ENCODE measurements at regions not wholly inside any gene's neighbourhood (a gene's known extent, or its start where the extent isn't known, plus 50 kb on each side); places are given as distances from the start of the nearest gene placed in this dataset.

DNA sequence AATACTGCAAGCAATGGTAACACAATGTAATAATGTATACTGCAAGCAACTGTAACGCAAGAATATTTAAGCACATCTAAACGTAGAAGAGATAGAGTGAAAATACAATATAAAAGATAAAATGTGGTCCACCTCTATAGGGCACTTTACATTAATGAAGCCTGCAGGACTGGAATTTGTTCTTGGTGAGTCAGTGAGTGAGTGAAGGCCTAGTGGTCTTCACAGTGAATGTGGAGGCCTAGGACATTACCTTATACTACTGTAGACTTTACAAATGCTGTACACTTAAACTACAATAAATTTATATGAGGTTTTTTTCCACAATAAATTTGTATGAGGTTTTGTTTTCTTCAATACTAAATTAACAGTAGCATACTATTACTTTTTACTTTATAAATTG lies 287.4 kb upstream of the SNX7 start:
- no peak for DNase-seq

DNA sequence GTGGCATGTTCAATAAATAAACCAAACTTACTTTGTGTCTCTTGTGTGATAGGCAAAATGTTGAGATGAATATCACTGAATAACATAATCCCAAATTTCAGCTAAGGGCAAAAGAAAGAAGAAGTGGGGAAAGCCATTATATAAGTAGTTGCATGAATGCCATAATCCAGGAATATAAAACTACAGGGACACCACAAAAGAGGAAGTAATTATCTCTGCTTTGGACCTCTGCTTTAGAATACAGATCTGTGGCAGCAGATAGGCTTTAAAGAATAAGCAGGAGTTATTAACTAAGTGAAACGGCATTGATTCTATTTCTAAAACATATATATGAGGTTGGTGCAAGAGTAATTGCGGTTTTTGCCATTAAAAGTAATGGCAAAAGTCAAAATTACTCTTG lies 288.5 kb upstream of the SNX7 start:
- no peak for DNase-seq

DNA sequence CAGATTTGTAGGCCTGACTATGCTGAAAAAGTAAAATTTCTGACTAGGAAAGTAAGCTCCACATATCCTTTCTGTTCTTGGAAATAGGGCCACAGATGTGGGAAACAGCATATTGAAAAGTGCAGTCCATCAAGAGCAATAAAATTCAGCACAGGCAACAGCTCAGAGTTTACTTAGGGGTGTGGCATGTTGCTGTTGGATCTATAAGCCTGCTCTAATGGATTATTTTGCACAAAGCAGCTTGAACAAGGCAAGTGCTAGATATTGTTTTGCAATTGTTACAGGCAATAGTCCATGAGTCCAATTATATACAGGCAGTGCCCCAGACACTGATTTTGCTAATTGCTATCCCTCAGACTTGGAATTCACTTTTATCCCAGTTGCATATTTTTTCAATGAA lies 289.8 kb upstream of the SNX7 start:
- no peak for DNase-seq

- DNase-seq: no peak
Measured at GRCh38 chr1:98369463-98369862, 292.1 kb upstream of the SNX7 start.

- DNase-seq: no peak
Measured at GRCh38 chr1:98368995-98369394, 292.5 kb upstream of the SNX7 start.

GRCh38 chr1:98367426-98367825 lies 294.1 kb upstream of the SNX7 start:
- DNase-seq: no peak

GRCh38 chr1:98366343-98366742 lies 295.2 kb upstream of the SNX7 start:
- no peak for DNase-seq

GRCh38 chr1:98364544-98364943 lies 297.0 kb upstream of the SNX7 start:
- DNase-seq: no peak

DNA sequence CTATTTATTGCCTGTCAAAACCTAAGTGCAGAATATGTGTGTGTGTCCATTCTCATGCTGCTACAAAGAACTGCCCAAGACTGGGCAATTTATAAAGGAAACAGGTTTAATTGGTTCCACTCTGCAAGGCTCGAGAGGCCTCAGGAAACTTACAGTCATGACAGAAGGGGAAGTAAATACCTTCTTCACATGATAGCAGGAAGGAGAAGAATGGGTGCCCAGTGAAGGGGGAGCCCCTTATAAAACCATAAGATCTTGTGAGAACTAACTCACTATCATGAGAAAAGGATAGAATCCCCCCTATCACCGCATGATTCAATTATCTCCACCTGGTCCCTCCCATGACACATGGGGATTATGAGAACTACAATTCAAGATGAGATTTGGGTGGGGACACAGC lies 300.7 kb upstream of the SNX7 start:
- no peak for DNase-seq

- DNase-seq: no peak
Measured at GRCh38 chr1:98355656-98356383, 305.7 kb upstream of the SNX7 start.

GRCh38 chr1:98352378-98352777 lies 309.1 kb upstream of the SNX7 start:
- no peak for DNase-seq

DNA sequence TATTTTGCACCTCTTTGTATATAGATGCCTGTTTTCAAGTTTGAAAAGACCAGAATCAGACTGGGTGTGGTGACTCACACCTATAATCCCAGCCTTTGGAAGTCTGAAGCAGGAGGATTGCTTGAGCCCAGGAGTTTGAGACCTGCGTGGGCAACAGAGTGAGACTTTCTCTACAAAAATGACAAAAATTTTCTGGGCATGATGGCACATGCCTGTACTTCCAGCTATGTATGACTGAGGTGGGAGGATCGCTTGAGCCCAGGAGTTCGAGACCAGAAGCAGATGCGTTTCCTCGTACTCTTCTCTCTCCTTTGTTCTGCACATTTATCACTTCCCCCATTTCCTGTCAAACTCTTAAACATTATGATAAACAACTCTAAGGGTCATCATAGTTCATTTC lies 310.0 kb upstream of the SNX7 start:
- no peak for DNase-seq

DNA sequence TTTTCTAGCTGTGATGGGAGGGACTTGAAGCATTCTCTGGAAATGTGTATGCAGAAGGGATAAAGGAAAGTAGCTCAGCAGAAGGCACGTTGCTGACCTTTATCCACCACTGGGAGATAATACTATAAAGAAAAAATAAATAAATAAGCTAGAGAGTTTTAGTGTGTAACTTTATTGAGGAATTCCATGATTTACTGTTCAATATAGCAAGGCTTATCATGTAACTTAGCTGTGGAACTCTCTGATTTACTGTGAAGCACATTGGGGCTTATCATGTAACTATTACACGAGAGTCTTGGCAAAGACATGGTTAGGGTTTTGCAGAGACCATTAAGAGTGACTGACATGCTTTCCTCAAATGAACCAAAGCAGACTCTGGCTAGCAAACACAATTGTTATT lies 316.1 kb upstream of the SNX7 start:
- no peak for DNase-seq

- no peak for DNase-seq
Measured at GRCh38 chr1:98344731-98345130, 316.8 kb upstream of the SNX7 start.

DNA sequence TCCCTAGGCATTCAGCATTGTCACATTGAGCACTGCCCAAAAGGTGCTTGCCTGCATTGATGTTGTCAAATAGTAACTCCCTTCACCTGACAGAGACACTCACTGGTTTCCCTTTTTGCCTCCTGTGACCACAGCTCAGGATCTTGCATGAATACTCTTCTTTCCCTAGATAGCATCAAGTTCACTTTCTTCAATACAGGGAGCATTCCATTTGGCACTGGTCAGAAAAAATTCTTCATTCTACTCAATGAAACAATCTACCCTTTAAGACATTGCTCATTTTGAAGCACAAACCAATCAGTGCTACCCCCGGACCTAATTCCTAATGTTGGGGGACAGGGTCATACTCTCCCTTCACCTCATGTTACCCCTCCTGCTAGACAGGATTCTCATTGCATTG lies 319.0 kb upstream of the SNX7 start:
- no peak for DNase-seq

DNA sequence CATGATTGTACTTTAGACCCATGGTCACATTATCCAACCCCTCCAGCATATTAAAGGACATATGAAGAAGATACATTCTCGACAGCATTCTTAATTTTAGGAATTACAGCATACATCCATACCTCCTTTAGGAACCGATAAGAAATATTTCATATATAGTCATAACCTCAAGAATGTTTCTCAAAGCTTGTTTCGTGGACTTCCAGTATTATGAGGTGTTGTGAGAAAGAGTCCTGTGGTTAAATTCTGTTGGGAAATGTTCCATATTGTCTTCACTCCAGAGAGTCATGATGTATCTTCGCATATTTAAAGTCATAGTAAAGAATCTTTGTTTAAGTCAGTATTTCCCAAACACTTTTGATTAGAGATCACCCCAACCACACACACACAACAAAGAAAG lies 321.0 kb upstream of the SNX7 start:
- DNase-seq: no peak

DNA sequence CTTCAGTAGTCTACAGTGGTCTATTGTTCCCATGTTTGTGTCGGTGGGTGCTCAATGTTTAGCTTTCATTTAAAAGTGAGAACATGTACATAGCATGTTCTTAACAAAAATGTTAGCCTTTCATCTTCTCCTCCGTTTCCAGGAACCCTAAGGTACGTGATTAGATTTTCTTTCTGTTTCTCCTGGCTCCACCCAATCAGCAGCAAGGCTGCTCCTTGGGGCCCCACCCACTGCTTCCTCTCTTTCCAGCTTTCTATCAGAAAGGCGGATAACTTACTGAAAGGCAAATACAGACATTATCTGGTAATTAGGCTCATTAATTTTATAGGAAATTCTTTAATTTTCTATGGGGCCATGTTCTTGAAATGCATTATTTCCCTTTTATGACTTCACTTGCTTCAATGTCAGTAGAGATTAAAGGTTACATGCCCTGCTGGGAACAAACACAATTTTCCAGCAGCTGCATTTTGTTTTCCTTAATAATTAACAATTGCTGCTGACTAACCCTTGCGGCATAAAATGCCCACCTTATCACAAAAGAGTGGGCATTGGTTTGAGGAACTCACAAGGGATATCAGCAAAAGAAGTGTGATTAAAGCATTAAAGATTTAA lies 324.9 kb upstream of the SNX7 start:
- DNase-seq: no peak

DNA sequence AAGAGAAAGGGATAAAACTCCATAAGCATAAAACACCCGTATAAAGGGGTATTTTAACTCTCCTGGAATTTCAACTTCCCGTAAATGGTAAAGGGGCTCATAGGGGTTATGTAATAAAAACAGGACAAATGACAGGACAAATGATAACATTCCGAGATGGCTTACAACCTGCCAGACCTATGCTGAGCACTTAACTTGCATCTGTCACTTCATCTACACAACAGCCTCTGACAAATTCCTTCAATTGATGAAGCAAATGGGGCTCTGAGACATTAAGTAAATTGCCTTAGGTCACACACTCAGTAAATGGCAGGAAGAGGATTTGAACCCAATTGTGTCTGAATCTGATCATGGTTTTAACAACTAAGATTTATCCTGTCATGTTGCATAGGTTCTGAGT lies 327.6 kb upstream of the SNX7 start:
- DNase-seq: no peak

DNA sequence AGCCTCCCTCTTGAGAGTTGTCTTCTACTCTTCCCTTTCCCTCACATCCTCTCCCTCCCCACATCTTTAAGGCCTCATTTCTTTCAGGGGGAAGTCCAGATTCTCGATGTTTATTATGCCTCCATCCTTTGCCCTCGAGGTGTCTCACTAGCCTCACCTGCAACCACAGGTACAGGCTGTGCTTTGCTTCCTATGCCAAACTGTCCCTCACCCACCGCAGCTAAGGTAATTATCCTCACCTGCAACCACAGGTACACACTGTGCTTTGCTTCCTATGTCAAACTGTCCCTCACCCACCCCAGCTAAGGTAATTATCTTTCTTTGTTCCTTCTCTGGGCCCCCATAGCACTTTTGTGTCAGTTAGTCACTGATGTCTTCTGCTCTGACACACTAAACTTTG lies 328.1 kb upstream of the SNX7 start:
- DNase-seq: no peak

- DNase-seq: no peak
Measured at GRCh38 chr1:98331718-98332311, 329.7 kb upstream of the SNX7 start.

DNA sequence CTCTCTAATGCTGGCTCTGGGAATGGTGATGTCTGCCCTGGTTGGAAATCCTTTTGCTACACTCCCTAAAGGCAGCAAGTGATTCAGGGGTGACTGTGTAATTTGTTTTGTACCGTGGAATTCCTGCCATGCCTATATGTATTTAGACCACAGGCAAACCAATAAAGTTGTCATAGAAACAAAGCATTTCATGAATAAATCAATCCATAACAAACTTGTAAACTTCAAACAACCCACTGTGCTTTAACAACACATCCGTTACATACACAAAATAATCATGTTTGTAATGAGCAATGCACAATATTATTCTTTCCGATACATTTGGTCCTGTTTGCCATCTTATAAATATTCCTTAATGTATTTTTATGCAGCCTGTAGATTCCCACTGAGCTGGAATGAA lies 330.3 kb upstream of the SNX7 start:
- DNase-seq: no peak

DNA sequence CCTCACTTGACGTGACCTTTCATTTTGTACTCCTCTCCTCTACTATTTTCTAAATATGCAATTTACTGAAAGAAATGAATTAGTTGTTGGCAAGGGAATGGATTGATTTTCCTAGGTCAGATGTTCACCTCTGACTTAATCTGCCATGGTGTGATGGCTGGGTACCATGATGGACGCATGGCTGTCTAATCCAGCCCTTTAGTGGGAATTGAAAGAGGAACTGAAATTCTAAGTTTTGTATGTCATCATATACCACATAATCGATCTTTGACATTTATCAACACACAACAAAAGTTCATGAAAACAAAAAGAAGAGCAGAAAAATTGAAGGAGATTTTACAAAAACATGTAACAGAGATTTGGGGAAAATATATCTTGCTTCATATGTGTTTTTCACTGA lies 331.3 kb upstream of the SNX7 start:
- no peak for DNase-seq

GRCh38 chr1:98328855-98329254 lies 332.7 kb upstream of the SNX7 start:
- no peak for DNase-seq

DNA sequence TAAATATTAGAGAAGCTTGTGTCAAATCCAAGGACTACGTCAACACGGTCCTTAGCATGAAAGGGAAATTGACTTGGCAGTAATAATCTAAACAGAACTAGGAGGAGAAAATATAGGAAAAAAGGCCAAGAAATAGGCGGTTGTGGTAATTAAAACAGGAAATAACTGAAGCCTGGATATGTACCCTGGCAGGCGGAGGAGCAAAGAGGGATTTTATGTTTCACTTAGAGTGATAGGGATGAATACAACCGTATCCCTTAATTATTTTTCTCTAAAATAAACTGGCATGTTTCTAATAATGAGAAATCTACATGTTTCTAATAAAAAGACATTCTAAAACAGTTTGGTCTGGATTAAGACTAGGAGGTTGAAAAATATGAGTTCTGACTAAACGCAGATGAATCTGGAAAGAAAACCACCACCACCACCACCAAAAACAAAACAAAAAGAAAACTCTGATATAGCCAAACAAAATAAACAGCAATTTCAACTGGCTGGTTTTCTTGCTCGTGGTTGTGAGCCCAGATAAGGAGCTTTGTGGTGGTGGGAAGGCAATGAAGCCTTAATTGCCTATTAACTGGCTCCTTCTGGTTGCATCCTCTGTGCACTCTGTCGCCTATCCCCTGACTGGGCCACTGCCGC lies 334.2 kb upstream of the SNX7 start:
- no peak for DNase-seq

All from activated T-cell treated with anti-CD3 and anti-CD28 coated beads, Interleukin-2, amount 50 U/mL, for 1 hour (primary cell).